ENCODE measurements at regions not wholly inside any gene's neighbourhood (a gene's known extent, or its start where the extent isn't known, plus 50 kb on each side); places are given as distances from the start of the nearest gene placed in this dataset.

DNA sequence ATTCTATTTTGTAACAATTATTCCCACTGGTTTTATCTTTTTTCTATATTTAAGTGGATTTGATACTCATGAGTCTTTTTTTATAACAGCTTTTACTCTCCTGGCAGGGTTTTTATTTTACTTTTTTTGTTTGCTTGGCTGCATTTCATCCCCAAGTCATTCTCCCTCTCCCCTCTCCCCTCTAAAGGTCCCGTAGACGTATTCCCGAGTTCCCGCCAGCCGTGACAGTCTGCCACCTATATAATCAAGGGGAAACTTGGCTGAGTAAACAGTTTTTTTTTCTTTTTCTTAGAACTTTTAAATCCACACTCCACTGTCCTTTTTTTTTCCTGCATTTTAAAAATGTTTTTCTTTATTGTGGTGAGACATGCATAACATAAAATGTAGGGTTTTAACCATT, 433.1 kb upstream of the HS6ST1 start:
- DNase-seq (ENCODE audit: low spot score), result no peak

DNA sequence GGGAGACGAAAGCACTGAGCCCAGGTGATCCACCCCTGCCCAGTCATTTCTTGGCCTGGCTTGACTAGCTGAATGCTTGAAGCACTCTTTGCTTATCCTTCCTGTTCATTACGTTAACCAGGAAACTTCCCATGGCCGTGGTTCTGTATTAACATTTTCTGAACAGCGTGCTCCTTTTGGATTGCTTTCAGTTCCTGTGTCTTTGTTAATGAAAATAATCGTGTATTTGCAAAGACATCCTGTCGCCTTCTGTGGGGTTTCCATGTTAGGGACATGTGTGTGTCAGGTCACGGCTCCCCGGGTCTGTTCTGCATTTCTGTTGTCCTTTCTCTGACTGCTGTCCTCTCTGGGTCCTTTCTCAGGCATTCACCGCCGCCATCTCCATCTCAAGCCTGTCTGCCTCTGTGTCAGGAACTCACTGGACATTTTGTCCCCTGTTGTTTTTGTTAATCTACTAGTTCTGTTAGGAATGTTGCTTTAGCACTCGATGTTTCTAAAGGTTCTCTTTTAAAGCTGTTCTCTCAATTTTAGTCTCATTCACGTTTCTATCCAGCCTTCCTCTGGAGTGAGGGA, 434.1 kb upstream of the HS6ST1 start:
- no peak for DNase-seq (ENCODE audit: low spot score)

DNA sequence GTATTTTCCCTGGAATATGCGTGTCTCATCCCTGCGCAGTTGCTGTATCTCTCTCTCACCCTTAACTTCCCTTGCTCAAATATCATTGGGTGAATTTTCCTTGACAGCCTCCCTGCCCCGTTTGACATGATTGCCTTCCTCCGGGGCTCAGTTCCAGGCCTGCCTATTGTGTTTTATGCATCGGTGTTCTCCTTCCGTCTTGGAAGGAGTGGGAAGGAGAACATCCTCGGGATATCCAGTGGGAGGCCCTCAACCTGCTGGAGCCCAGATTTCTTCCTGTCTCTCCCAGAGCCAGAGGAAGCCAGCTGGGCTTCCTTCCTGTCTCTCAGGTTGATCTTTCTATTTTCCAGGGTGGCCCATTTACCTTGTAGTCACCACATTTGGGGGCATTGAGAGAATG, 434.7 kb upstream of the HS6ST1 start:
- no peak for DNase-seq (ENCODE audit: low spot score)

GRCh38 chr2:128753800-128754199, 435.1 kb upstream of the HS6ST1 start:
- DNase-seq (ENCODE audit: low spot score), result no peak

DNA sequence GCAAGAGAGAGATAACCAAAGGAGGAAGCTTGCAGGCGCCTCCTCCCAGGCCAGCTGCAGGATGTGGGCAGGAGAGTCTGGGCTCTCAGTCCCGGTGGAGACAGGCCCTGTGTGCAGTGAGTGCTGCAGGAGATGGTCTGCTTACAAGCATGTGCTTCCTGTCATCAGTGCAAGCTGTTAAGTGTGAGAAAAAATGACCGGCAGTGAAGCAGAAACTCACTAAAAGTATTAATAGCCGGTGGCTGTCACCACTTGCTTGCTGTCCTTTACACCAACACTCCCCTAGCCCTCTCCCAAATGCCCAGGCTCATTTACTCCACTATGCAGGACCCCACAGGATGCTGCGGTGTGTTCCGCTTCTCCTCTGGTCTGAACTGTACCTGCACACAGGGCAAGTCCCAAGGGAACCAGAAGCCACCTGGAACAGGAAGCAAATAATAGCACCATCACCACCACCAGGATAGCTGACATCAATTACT, 435.6 kb upstream of the HS6ST1 start:
- DNase-seq (ENCODE audit: low spot score), result peak; percentile 60

DNA sequence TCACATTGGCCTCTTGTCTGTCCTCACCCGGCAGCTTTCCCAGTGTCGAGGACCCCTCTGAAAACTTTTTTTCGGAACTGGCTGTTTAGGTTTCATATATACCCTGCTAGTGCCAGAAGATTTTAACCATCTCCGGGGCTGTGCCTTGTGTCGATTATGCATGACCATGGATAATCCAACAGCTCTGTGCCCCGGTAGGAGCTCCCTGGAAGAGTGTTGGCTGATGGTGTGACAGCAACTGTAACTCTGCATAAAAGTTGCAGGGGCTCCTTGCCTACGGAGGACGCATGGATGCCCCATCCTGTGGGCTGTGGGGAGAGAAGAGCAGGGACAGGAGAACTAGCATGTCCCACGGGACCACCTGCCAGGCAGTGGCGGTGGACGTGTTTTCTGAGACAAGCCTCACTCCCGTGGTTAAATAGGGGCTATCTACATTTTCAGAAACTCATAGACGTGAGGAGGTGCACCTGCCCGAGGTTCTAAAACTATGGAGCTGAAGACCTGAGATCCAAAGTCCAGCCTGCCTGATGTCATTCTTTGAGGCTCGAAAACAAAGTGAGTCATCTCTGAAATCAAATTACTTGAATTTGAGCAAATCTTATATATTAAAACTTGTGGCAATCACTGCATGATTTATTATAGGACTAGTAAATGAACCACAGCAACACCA, 437.2 kb upstream of the HS6ST1 start:
- DNase-seq (ENCODE audit: low spot score), result no peak

DNA sequence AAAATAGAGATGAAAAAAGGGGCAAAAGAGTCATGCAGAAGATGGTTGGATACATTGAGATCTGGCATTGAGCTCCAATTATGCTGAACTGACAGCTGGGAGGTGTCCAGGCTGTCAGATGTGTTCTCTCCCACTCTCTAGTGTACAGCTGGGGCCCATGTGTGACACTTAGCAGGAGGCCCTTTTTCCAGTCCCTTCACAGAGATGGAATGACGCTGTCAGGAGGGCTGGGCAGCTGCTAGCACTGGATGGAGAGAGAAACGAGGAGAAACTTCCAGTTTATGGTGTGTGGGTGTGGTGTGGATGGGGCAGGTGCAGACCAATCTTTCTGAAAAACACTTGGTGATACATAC, 437.7 kb upstream of the HS6ST1 start:
- no peak for DNase-seq (ENCODE audit: low spot score)

DNA sequence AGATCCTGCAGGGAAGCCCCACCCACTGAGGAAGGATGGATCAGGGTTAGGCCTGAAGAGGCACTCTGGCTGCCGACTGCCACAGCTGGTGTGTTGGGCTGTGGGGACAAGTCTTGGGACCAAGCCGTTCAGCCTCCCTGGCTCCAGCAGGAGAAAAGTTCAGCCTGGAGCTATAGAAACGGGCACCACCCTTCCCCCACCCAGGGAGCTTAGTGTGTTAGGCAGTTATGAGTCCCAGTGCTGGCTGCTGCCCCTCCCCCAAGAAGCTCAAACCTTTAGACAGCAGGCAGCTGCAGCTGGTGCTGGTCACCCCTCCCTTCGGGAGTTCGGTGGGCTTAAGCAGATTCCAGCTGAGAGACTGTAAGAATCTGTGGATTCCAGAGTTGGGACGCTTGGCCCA, 447.1 kb upstream of the HS6ST1 start:
- no peak for DNase-seq (ENCODE audit: low spot score)

DNA sequence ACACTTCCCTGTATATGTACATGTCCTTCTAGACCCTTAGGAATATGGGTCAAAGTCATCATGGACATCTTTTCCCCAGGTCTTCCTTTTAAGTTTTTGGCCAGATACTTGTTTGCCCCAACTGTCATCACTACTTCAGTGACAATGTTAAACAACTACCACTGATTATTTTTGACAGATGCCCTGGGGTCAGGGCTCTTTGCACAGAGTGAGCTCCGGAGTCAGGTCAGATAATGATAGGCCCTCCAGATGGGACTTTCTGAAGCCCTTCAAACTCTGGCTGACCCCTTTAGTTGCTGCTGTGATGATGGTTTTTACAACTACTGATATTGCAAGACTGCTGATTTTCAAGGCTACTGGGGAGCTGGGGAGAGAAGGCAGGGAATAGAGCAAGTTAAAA, 449.4 kb upstream of the HS6ST1 start:
- DNase-seq (ENCODE audit: low spot score), result no peak

GRCh38 chr2:128769457-128770142, 450.9 kb upstream of the HS6ST1 start:
- no peak for DNase-seq (ENCODE audit: low spot score)

DNA sequence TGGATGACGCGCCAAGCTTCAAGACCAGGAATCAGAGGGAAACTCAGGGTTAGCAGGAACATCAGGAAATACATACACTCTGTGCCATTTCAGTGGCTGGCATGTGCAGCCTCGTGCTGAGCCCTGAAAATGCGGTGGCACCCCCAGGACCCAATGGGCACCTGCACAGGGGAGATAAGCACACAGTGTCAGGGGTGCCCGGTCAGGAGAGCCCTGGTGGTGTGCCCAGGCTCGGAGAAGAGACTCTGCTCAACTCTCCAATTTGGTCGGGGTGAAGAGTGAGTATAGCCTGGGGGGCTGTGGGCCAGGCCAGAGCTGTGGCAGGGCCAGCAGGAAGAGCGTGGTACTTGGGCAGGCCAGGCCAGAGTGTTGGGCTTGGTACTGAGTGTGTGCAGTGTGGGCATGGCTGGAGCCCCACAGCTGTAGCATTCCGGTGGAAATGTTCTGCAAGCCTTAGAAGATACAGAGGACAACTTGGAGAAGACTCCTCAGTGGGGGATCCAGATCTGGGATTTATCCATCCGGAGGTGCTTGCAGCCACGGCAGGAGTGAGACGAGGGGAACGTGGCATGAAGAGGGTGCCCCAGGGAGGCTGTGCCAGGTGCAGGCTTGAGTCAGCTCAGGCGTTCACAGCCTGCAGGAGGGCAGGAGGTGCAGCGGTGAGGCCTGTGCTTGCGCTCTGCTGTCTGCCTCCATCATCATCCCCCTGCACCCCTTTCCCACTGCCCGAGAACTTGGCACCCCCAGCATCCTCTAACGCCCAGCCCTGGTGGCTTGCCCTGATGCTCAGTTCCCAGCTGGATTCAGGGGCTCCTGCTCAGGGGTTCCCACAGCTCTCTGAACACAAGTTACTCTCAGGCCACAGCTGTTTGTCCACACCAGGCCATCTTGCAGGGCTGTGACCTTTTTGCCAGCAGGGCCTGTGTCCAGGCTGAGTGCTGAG, 451.7 kb upstream of the HS6ST1 start:
- DNase-seq (ENCODE audit: low spot score), result no peak

- no peak for DNase-seq (ENCODE audit: low spot score)
These were observed 452.7 kb upstream of the HS6ST1 start for GRCh38 chr2:128771401-128771800.

GRCh38 chr2:128772671-128773070, 454.0 kb upstream of the HS6ST1 start:
- DNase-seq (ENCODE audit: low spot score), result no peak

GRCh38 chr2:128773641-128774319, 455.1 kb upstream of the HS6ST1 start:
- DNase-seq (ENCODE audit: low spot score), result no peak

- no peak for DNase-seq (ENCODE audit: low spot score)
These were observed 455.9 kb upstream of the HS6ST1 start for GRCh38 chr2:128774320-128775216.

DNA sequence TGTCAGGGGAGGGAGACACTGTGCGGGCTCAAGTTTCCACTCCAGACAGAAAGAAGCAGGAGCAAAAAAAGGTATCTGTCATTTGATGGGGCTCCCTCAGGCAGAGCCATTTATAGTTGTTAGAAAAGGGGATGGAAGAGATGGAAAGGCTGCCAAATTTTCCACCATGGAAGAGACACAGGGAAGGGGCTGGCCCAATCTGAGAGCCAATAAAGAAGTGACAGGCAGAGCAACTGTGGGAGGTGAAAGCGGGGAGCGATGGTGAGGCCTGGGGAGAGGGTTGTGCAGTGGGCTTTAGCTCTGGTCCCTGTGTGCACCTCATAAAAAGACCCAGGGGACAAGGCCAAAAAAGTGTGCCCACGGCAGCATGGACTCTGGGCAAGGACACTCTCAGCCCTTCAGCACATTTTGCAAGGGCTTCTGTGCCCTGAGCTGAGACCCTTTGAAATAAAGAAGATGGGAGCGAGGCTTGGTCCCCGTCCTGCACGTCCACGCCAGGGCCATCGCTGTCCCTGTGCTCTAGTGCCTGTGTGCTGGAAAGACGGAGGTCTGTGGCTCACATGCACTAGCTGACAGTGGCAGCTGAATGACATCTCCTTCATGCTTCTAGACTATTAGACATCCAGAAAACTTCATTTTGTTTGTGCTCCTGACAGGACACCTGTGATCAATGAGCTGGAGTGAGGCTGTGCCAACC, 456.7 kb upstream of the HS6ST1 start:
- no peak for DNase-seq (ENCODE audit: low spot score)

GRCh38 chr2:128775914-128776285, 457.2 kb upstream of the HS6ST1 start:
- DNase-seq (ENCODE audit: low spot score), result no peak

DNA sequence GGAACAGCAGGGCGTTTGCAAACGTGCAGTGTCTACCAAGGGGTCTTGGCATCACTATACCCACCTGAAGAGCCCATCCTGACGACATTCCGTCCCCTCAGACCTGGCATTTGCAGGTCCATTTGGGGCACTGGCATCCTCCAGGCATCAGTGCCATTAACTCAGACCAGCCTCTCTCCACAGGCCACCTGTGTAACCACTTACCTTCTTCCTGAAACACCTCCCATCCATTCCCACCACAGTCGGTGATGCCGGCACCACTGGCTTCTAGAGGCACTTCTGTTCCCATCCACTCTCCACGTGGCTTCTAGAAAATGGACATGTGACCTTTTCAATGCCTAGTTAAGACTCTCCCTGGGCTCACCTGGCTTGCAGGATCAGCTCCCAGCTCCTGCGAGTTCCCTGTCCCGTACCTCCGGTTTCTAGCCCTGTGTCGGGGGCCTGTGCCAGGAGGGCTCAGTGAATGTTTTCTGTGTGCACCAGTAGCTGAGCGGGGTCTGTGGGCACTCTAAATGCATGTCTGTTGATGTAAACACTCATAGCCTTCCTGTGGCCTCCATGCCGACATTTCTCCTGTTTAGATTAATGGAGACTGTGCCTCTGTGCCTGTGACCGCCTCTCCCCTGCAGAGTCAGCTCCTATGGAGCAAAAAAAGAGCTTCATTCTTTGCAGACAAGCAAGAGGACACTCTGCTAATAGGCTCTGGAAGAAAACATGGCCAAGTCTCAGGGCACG, 458.0 kb upstream of the HS6ST1 start:
- no peak for DNase-seq (ENCODE audit: low spot score)

- no peak for DNase-seq (ENCODE audit: low spot score)
These were observed 458.7 kb upstream of the HS6ST1 start for GRCh38 chr2:128777196-128778035.
